ENCODE measurements at regions not wholly inside any gene's neighbourhood (a gene's known extent, or its start where the extent isn't known, plus 50 kb on each side); places are given as distances from the start of the nearest gene placed in this dataset.

DNA sequence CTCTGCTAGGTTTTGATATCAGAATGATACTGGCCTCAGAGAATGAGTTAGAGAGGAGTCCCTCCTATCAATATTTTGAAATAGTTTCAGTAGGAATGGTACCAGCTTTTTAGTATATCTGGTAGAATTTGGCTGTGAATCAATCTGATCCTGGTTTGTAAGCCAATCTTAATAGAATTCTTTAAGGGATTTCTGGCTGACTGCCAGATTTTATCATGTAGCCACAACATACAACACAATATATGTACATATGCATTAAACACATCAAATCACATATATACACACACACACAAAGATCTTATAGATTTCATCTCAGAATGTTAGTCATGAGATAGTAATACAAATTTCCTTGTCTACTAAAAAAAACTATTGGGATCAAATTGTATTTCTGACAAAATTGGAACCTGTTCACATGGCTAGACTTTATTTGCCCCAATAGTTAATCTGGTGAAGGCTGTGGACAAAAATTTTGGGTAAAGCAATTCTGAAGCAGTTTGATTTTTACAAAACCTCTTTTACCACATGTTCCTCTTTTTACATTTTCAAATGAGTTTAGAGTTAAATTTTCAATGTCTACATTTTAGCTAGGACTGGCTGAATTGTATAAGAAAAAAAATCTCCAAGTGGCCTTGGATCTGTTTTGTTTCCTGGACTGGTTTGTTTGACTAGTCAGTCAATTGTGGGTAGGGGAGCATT lies 151.7 kb downstream of the FASLG start:
- Histone ChIP-seq H3K27me3 (replicated peaks in 2 of 5; ENCODE audit: control insufficient read depth in 4 of 5, insufficient read depth in 5 of 5, low read length in 4 of 5) (no peaks in the 10 kb centered on the region), H3K9me3 (ENCODE audit: control extremely low read depth in 1 of 5, control insufficient read depth in 4 of 5, insufficient read depth in 2 of 5, low read depth in 1 of 5, low read length in 4 of 5) (peaks cover 0 to 8% (median 0%) of the 10 kb centered on the region in 5 experiments), H3K36me3 (ENCODE audit: control insufficient read depth in 4 of 4, insufficient read depth in 4 of 4, low read length in 3 of 4) (no peaks in the 10 kb centered on the region), H3K4me3 (ENCODE audit: control insufficient read depth in 1 of 7, extremely low read depth in 1 of 7, insufficient read depth in 4 of 7, low read depth in 2 of 7, low read length in 6 of 7) (no peak overlapping the region), H3K27ac (ENCODE audit: insufficient read depth in 1 of 2, low read depth in 1 of 2, low read length in 2 of 2, poor library complexity in 1 of 2, severe bottlenecking in 2 of 2) (no peak overlapping the region), H3K4me1 (ENCODE audit: control extremely low read depth in 1 of 4, control insufficient read depth in 4 of 4, insufficient read depth in 4 of 4, low read length in 3 of 4) (peaks cover 2 to 23% (median 7%) of the 10 kb centered on the region in 4 experiments)
- ChIA-PET POLR2A (no interaction called here), CTCF (no interaction called here)
- peak in 2 of 3 donors; percentile 62 to 71 for DNase-seq

DNA sequence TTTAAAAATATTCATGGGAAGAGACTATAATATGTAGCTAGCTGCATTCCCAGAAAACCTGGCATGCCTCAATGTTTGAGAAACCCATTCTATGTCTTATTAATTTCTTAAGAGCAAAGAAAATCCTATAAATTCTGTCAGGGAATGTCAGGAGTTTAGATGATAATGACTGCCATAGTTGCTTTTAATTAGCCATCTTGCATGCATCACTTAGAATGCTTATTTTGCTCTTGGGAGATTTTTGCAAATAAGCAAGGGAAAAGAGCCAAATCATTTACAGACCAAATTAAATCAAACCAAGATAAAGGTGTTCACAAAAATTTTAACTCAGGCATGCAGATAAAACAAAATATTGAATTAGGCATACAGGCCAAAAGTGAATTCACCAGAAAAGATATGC lies 152.8 kb downstream of the FASLG start:
- H3K9me3 ChIP-seq (ENCODE audit: control extremely low read depth in 1 of 5, control insufficient read depth in 4 of 5, insufficient read depth in 2 of 5, low read depth in 1 of 5, low read length in 4 of 5): peaks cover 0 to 8% (median 0%) of the 10 kb centered on the region in 5 experiments
- no peak for DNase-seq
- no peaks in the 10 kb centered on the region for H3K27me3 ChIP-seq (replicated peaks in 2 of 5; ENCODE audit: control insufficient read depth in 4 of 5, insufficient read depth in 5 of 5, low read length in 4 of 5)
- H3K36me3 ChIP-seq (ENCODE audit: control insufficient read depth in 4 of 4, insufficient read depth in 4 of 4, low read length in 3 of 4): no peaks in the 10 kb centered on the region
- H3K27ac ChIP-seq (ENCODE audit: insufficient read depth in 1 of 2, low read depth in 1 of 2, low read length in 2 of 2, poor library complexity in 1 of 2, severe bottlenecking in 2 of 2): no peak overlapping the region
- ChIA-PET POLR2A (no interaction called here), CTCF (no interaction called here)
- peaks cover 2 to 23% (median 7%) of the 10 kb centered on the region in 4 experiments for H3K4me1 ChIP-seq (ENCODE audit: control extremely low read depth in 1 of 4, control insufficient read depth in 4 of 4, insufficient read depth in 4 of 4, low read length in 3 of 4)
- H3K4me3 ChIP-seq (ENCODE audit: control insufficient read depth in 1 of 7, extremely low read depth in 1 of 7, insufficient read depth in 4 of 7, low read depth in 2 of 7, low read length in 6 of 7): no peak overlapping the region

DNA sequence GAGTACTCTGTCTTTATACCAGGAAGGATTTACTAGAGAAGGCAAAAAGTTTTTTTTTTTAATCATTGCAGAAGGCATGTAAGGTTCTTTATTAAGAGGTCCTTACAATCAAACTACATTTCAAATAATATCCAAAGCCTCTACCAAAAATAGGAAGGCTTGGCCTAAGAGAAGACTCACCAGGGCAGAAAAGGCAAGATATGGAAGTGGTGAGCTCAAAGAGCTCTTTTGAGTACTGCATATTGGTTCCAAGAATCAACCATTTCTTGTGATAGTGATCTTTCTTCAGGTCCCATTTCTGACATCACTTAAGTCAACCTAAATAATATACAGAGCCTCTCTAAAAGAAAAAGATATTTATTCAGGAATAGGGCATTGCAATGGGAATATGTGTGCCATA lies 153.2 kb downstream of the FASLG start:
- ChIA-PET CTCF (no interaction called here), POLR2A (no interaction called here)
- Histone ChIP-seq H3K27ac (ENCODE audit: insufficient read depth in 1 of 2, low read depth in 1 of 2, low read length in 2 of 2, poor library complexity in 1 of 2, severe bottlenecking in 2 of 2) (no peak overlapping the region), H3K36me3 (ENCODE audit: control insufficient read depth in 4 of 4, insufficient read depth in 4 of 4, low read length in 3 of 4) (no peaks in the 10 kb centered on the region), H3K4me1 (ENCODE audit: control extremely low read depth in 1 of 4, control insufficient read depth in 4 of 4, insufficient read depth in 4 of 4, low read length in 3 of 4) (peaks cover 2 to 23% (median 7%) of the 10 kb centered on the region in 4 experiments), H3K4me3 (ENCODE audit: control insufficient read depth in 1 of 7, extremely low read depth in 1 of 7, insufficient read depth in 4 of 7, low read depth in 2 of 7, low read length in 6 of 7) (no peak overlapping the region), H3K27me3 (replicated peaks in 2 of 5; ENCODE audit: control insufficient read depth in 4 of 5, insufficient read depth in 5 of 5, low read length in 4 of 5) (no peaks in the 10 kb centered on the region), H3K9me3 (ENCODE audit: control extremely low read depth in 1 of 5, control insufficient read depth in 4 of 5, insufficient read depth in 2 of 5, low read depth in 1 of 5, low read length in 4 of 5) (peaks cover 0 to 8% (median 0%) of the 10 kb centered on the region in 5 experiments)
- DNase-seq: no peak

DNA sequence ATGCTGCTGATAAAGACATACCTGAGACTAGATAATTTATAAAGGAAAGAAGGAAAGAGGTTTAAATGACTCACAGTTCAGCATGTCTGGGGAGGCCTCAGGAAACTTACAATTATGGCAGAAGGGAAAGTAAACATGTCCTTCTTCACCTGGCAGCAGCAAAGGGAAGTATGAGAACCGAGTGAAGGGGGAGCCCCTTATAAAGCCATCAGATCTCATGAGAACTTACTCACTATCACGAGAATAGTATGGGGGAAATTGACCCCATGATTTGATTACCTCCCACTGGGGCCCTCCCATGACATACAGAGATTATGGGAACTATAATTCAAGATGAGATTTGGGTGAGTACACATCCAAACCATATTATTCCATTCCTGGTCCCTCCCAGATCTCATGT lies 154.4 kb downstream of the FASLG start:
- ChIA-PET POLR2A (no interaction called here), CTCF (no interaction called here)
- H3K4me1 ChIP-seq (ENCODE audit: control extremely low read depth in 1 of 4, control insufficient read depth in 4 of 4, insufficient read depth in 4 of 4, low read length in 3 of 4): peaks cover 4 to 30% (median 8%) of the 10 kb centered on the region in 4 experiments
- H3K36me3 ChIP-seq (ENCODE audit: control insufficient read depth in 4 of 4, insufficient read depth in 4 of 4, low read length in 3 of 4): no peaks in the 10 kb centered on the region
- H3K27me3 ChIP-seq (replicated peaks in 2 of 5; ENCODE audit: control insufficient read depth in 4 of 5, insufficient read depth in 5 of 5, low read length in 4 of 5): no peaks in the 10 kb centered on the region
- WGBS (ENCODE audit: insufficient coverage): 33% methylated on average over 1 of the region's 2 CpGs
- no peak overlapping the region for H3K4me3 ChIP-seq (ENCODE audit: control insufficient read depth in 1 of 7, extremely low read depth in 1 of 7, insufficient read depth in 4 of 7, low read depth in 2 of 7, low read length in 6 of 7)
- DNase-seq: no peak
- no peak overlapping the region for H3K27ac ChIP-seq (ENCODE audit: insufficient read depth in 1 of 2, low read depth in 1 of 2, low read length in 2 of 2, poor library complexity in 1 of 2, severe bottlenecking in 2 of 2)
- H3K9me3 ChIP-seq (ENCODE audit: control extremely low read depth in 1 of 5, control insufficient read depth in 4 of 5, insufficient read depth in 2 of 5, low read depth in 1 of 5, low read length in 4 of 5): peaks cover 0 to 5% (median 0%) of the 10 kb centered on the region in 5 experiments

DNA sequence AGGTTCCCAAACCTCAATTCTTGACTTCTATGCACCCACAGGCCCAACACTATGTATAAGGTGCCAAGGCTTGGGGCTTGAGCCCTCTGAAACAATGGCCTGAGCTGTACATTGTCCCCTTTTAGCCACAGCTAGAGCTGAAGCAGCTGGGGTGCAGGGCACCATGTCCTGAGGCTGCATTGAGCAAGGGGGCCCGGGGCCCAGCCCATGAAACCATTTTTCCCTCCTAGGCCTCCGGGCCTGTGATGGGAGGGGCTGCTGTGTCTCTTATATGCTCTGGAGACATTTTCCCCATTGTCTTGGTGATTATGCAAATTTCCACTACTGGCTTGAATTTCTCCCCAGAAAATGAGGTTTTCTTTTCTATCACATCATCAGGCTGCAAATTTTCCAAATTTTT lies 155.5 kb downstream of the FASLG start:
- Histone ChIP-seq H3K9me3 (ENCODE audit: control extremely low read depth in 1 of 5, control insufficient read depth in 4 of 5, insufficient read depth in 2 of 5, low read depth in 1 of 5, low read length in 4 of 5) (peaks cover 0 to 5% (median 0%) of the 10 kb centered on the region in 5 experiments), H3K27ac (ENCODE audit: insufficient read depth in 1 of 2, low read depth in 1 of 2, low read length in 2 of 2, poor library complexity in 1 of 2, severe bottlenecking in 2 of 2) (no peak overlapping the region), H3K4me1 (ENCODE audit: control extremely low read depth in 1 of 4, control insufficient read depth in 4 of 4, insufficient read depth in 4 of 4, low read length in 3 of 4) (peaks cover 9 to 40% (median 16%) of the 10 kb centered on the region in 4 experiments), H3K4me3 (ENCODE audit: control insufficient read depth in 1 of 7, extremely low read depth in 1 of 7, insufficient read depth in 4 of 7, low read depth in 2 of 7, low read length in 6 of 7) (no peak overlapping the region), H3K27me3 (replicated peaks in 2 of 5; ENCODE audit: control insufficient read depth in 4 of 5, insufficient read depth in 5 of 5, low read length in 4 of 5) (no peaks in the 10 kb centered on the region), H3K36me3 (ENCODE audit: control insufficient read depth in 4 of 4, insufficient read depth in 4 of 4, low read length in 3 of 4) (no peaks in the 10 kb centered on the region)
- 100% methylated on average over 2 of the region's 2 CpGs for WGBS (ENCODE audit: insufficient coverage)
- no peak for DNase-seq
- ChIA-PET CTCF (no interaction called here), POLR2A (no interaction called here)

DNA sequence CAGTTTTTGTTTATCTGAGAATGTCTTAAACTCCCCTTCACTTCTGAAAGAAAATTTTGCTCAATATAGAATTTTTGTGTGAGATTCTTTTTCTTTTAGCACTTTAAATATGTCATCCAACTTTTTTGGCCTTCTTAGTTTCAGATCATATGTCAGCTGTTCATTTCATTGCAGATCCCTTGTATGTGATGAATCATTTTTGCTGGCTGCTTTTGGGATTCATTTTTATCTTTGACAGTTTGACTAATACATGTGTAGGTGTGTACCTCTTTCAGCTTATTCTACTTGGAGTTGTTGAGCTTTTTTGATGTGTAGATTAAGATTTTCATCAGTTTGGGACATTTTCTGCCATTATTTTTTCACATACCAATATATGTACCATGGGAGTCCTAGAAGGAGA lies 156.8 kb downstream of the FASLG start:
- H3K9me3 ChIP-seq (ENCODE audit: control extremely low read depth in 1 of 5, control insufficient read depth in 4 of 5, insufficient read depth in 2 of 5, low read depth in 1 of 5, low read length in 4 of 5): peaks cover 0 to 5% (median 0%) of the 10 kb centered on the region in 5 experiments
- H3K36me3 ChIP-seq (ENCODE audit: control insufficient read depth in 4 of 4, insufficient read depth in 4 of 4, low read length in 3 of 4): no peaks in the 10 kb centered on the region
- CTCF ChIA-PET: interaction anchor here (0.8 to 0.9 kb wide), 2 partner anchors 70 to 71 kb away, joined by 3 read pairs; no protein-coding TSS in a partner anchor
- POLR2A ChIA-PET: no interaction called here
- DNase-seq: no peak
- peaks cover 10 to 31% (median 14%) of the 10 kb centered on the region in 4 experiments for H3K4me1 ChIP-seq (ENCODE audit: control extremely low read depth in 1 of 4, control insufficient read depth in 4 of 4, insufficient read depth in 4 of 4, low read length in 3 of 4)
- no peak overlapping the region for H3K27ac ChIP-seq (ENCODE audit: insufficient read depth in 1 of 2, low read depth in 1 of 2, low read length in 2 of 2, poor library complexity in 1 of 2, severe bottlenecking in 2 of 2)
- H3K27me3 ChIP-seq (replicated peaks in 2 of 5; ENCODE audit: control insufficient read depth in 4 of 5, insufficient read depth in 5 of 5, low read length in 4 of 5): no peaks in the 10 kb centered on the region
- no peak overlapping the region for H3K4me3 ChIP-seq (ENCODE audit: control insufficient read depth in 1 of 7, extremely low read depth in 1 of 7, insufficient read depth in 4 of 7, low read depth in 2 of 7, low read length in 6 of 7)

DNA sequence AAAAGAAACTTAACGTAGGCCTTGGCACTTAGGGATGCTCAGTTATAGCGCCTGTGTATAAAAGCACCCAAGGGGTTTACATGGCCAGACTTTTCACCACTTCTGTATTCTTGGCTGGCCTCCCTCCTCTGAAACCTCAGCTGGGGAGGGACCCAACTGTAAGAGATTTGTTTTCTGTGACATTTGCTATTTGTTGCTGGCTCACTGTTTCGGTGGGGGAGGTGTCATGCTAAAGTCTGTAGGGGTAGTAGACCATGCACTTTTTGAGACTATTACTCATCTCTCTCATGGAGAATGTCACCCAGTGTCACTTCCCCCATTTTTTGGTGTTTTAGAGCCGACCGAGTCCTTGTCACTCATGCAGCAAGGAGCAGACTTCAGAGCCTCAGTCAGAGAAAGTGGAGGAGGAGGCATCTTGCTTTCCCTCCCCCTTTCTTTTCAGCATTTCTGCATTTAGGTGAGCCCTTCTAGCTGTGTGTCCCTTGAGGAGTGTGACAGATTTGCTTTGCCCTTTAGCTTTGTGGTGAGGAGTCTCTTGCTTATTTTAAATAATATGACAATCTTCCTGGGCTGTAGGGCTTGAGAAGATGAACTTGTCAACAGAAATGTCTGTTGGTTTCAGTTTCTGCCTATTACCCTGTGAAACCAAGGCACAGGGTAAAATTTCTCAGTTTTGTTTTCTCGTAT lies 160.1 kb downstream of the FASLG start:
- 80% methylated on average over 2 of the region's 6 CpGs for WGBS (ENCODE audit: insufficient coverage)
- H3K4me1 ChIP-seq (ENCODE audit: control extremely low read depth in 1 of 4, control insufficient read depth in 4 of 4, insufficient read depth in 4 of 4, low read length in 3 of 4): peaks cover 16 to 42% (median 33%) of the 10 kb centered on the region in 4 experiments
- ChIA-PET CTCF (interaction anchor here (1.0 to 4.2 kb wide), 6 partner anchors 9 to 387 kb away, joined by 3 to 24 read pairs (median 4); no protein-coding TSS in a partner anchor), POLR2A (no interaction called here)
- H3K4me3 ChIP-seq (ENCODE audit: control insufficient read depth in 1 of 7, extremely low read depth in 1 of 7, insufficient read depth in 4 of 7, low read depth in 2 of 7, low read length in 6 of 7): no peak overlapping the region
- no peaks in the 10 kb centered on the region for H3K36me3 ChIP-seq (ENCODE audit: control insufficient read depth in 4 of 4, insufficient read depth in 4 of 4, low read length in 3 of 4)
- DNase-seq: peak; percentile 27 to 79 (median 66)
- peaks cover 0 to 5% (median 0%) of the 10 kb centered on the region in 5 experiments for H3K9me3 ChIP-seq (ENCODE audit: control extremely low read depth in 1 of 5, control insufficient read depth in 4 of 5, insufficient read depth in 2 of 5, low read depth in 1 of 5, low read length in 4 of 5)
- no peaks in the 10 kb centered on the region for H3K27me3 ChIP-seq (replicated peaks in 2 of 5; ENCODE audit: control insufficient read depth in 4 of 5, insufficient read depth in 5 of 5, low read length in 4 of 5)
- H3K27ac ChIP-seq (ENCODE audit: insufficient read depth in 1 of 2, low read depth in 1 of 2, low read length in 2 of 2, poor library complexity in 1 of 2, severe bottlenecking in 2 of 2): peak overlapping the region in 1 of 2 experiments; percentile 37
